Activated CD8-positive, alpha-beta memory T cell treated with anti-CD3 and anti-CD28 coated beads, Interleukin-2, amount 50 U/mL, for 24 hours (primary cell): ENCODE measurements at regions not wholly inside any gene's neighbourhood (a gene's known extent, or its start where the extent isn't known, plus 50 kb on each side); places are given as distances from the start of the nearest gene placed in this dataset.

Experiments
- DNase-seq: peaks from one replicate; pipeline ENCODE4 v3.0.0-alpha.2; 2020; ENCODE audit errors: extremely low read depth

- DNase-seq, result no peak
Measured at GRCh38 chr12:34396006-34396860, 373.9 kb downstream of the ALG10 start.

- DNase-seq, result no peak
Measured at GRCh38 chr12:34396861-34397590, 374.7 kb downstream of the ALG10 start.

GRCh38 chr12:34397591-34398365, 375.5 kb downstream of the ALG10 start:
- no peak for DNase-seq

- DNase-seq, result no peak
Measured at GRCh38 chr12:34398366-34398705, 376.0 kb downstream of the ALG10 start.

- DNase-seq, result no peak
Measured at GRCh38 chr12:34398706-34399630, 376.7 kb downstream of the ALG10 start.

- no peak for DNase-seq
Measured at GRCh38 chr12:34399631-34400410, 377.5 kb downstream of the ALG10 start.

GRCh38 chr12:34400411-34400881, 378.1 kb downstream of the ALG10 start:
- DNase-seq, result no peak

GRCh38 chr12:34400986-34401658, 378.8 kb downstream of the ALG10 start:
- DNase-seq, result no peak

GRCh38 chr12:34401659-34402227, 379.4 kb downstream of the ALG10 start:
- no peak for DNase-seq

- no peak for DNase-seq
Measured at GRCh38 chr12:34402228-34402898, 380.1 kb downstream of the ALG10 start.

GRCh38 chr12:34402899-34403705, 380.8 kb downstream of the ALG10 start:
- no peak for DNase-seq

- DNase-seq, result no peak
Measured at GRCh38 chr12:34403706-34404376, 381.5 kb downstream of the ALG10 start.

- DNase-seq, result no peak
Measured at GRCh38 chr12:34404377-34405285, 382.3 kb downstream of the ALG10 start.

GRCh38 chr12:34405286-34406227, 383.3 kb downstream of the ALG10 start:
- DNase-seq, result no peak
